ENCODE measurements at regions not wholly inside any gene's neighbourhood (a gene's known extent, or its start where the extent isn't known, plus 50 kb on each side); places are given as distances from the start of the nearest gene placed in this dataset.

- Histone ChIP-seq H3K4me1 (ENCODE audit: control insufficient read depth in 4 of 4, insufficient read depth in 4 of 4, low read length in 3 of 4) (no peaks in the 10 kb centered on the region), H3K27ac (ENCODE audit: low read depth in 1 of 2, low read length in 2 of 2) (no peak overlapping the region), H3K9me3 (ENCODE audit: control insufficient read depth in 4 of 4, low read length in 3 of 4) (no peaks in the 10 kb centered on the region), H3K4me3 (ENCODE audit: low read depth in 1 of 3, low read length in 3 of 3) (no peak overlapping the region), H3K36me3 (ENCODE audit: control insufficient read depth in 4 of 4, insufficient read depth in 3 of 4, low read depth in 1 of 4, low read length in 3 of 4) (no peaks in the 10 kb centered on the region), H3K9ac (ENCODE audit: low read depth in 1 of 2, low read length in 2 of 2) (no peak overlapping the region), H3K27me3 (ENCODE audit: control insufficient read depth in 4 of 4, insufficient read depth in 4 of 4, low read length in 3 of 4) (no peaks in the 10 kb centered on the region)
- 79% methylated on average over 6 of the region's 6 CpGs for WGBS
- no peak for DNase-seq (ENCODE audit: low spot score)
- no peak for TF ChIP-seq HNF4A (conservative IDR thresholded peaks at IDR 0.05)
- TF ChIP-seq FOXA1 (IDR thresholded peaks at IDR 0.05): no peak
- no peak for TF ChIP-seq EGR1 (IDR thresholded peaks at IDR 0.05; ENCODE audit: low read depth in 2 of 2)
- no peak for TF ChIP-seq GABPA (IDR thresholded peaks at IDR 0.05 in 1 of 2, conservative IDR thresholded peaks at IDR 0.05 in 1 of 2)
- TF ChIP-seq REST (IDR thresholded peaks at IDR 0.05): no peak
- TF ChIP-seq RAD21 (IDR thresholded peaks at IDR 0.05): no peak
- TF ChIP-seq NR2F2 (IDR thresholded peaks at IDR 0.05): no peak
- no peak for TF ChIP-seq YY1 (IDR thresholded peaks at IDR 0.05)
- TF ChIP-seq MAX (IDR thresholded peaks at IDR 0.05): no peak
- TF ChIP-seq SP1 (IDR thresholded peaks at IDR 0.05): no peak
Observed at GRCh38 chr5:167528651-167529050, 762.8 kb upstream of the WWC1 start.

- Histone ChIP-seq H3K9ac (ENCODE audit: low read depth in 1 of 2, low read length in 2 of 2) (no peak overlapping the region), H3K4me1 (ENCODE audit: control insufficient read depth in 4 of 4, insufficient read depth in 4 of 4, low read length in 3 of 4) (no peaks in the 10 kb centered on the region), H3K36me3 (ENCODE audit: control insufficient read depth in 4 of 4, insufficient read depth in 3 of 4, low read depth in 1 of 4, low read length in 3 of 4) (no peaks in the 10 kb centered on the region), H3K27me3 (ENCODE audit: control insufficient read depth in 4 of 4, insufficient read depth in 4 of 4, low read length in 3 of 4) (no peaks in the 10 kb centered on the region), H3K27ac (ENCODE audit: low read depth in 1 of 2, low read length in 2 of 2) (no peak overlapping the region), H3K9me3 (ENCODE audit: control insufficient read depth in 4 of 4, low read length in 3 of 4) (no peaks in the 10 kb centered on the region), H3K4me3 (ENCODE audit: low read depth in 1 of 3, low read length in 3 of 3) (no peak overlapping the region)
- DNase-seq (ENCODE audit: low spot score): no peak
- WGBS: 66% methylated on average over 13 of the region's 13 CpGs
- TF ChIP-seq ZBTB33 (IDR thresholded peaks at IDR 0.05) (no peak), GABPA (IDR thresholded peaks at IDR 0.05 in 1 of 2, conservative IDR thresholded peaks at IDR 0.05 in 1 of 2) (no peak), HNF4G (IDR thresholded peaks at IDR 0.05) (no peak), MAX (IDR thresholded peaks at IDR 0.05) (no peak), REST (IDR thresholded peaks at IDR 0.05) (no peak), JUND (IDR thresholded peaks at IDR 0.05) (no peak), RAD21 (IDR thresholded peaks at IDR 0.05) (no peak), FOXA2 (IDR thresholded peaks at IDR 0.05) (no peak), FOXA1 (IDR thresholded peaks at IDR 0.05) (no peak), EGR1 (IDR thresholded peaks at IDR 0.05; ENCODE audit: low read depth in 2 of 2) (no peak), CTCF (IDR thresholded peaks at IDR 0.05; ENCODE audit: low read depth, low read length, missing input control) (no peak), ATF3 (IDR thresholded peaks at IDR 0.05) (no peak)
Observed at GRCh38 chr5:167530548-167530947, 760.9 kb upstream of the WWC1 start.

Measured in liver (tissue), 8 donors.